AG04450 (cell line): ENCODE measurements at regions not wholly inside any gene's neighbourhood (a gene's known extent, or its start where the extent isn't known, plus 50 kb on each side); places are given as distances from the start of the nearest gene placed in this dataset.

Experiments
- CTCF ChIA-PET: fragments of 300-600, 350-600 bp; formaldehyde crosslinking; extraction: SDS; loops from one replicate; lab custom pipeline; 2022; ENCODE audit warnings: antibody characterized with exemption, inconsistent platforms; lab: Charles Lee
- POLR2A ChIA-PET: fragments of 350-600 bp; formaldehyde crosslinking; extraction: SDS; loops from one replicate; lab custom pipeline; 2021; ENCODE audit warnings: antibody characterized with exemption, inconsistent platforms; lab: Yijun Ruan, JAX
- DNase-seq: peaks from one replicate; pipeline ENCODE4 v3.0.0-alpha.2; 2011; ENCODE audit warnings: low read depth, low spot score
- H3K27ac ChIP-seq: one replicate; pipeline ENCODE4 v1.5.1; 2012; ENCODE audit warnings: low read depth, low read length, control low read depth
- H3K27me3 ChIP-seq: one replicate; pipeline ENCODE4 v1.6.0; 2012; ENCODE audit warnings: low read length; ENCODE audit not compliant: control insufficient read depth, insufficient read depth
- H3K4me3 ChIP-seq: 2 replicates; pipeline ENCODE4 v1.5.1; 2011; ENCODE audit warnings: mild to moderate bottlenecking, low read depth, low read length, control low read depth
- H3K9me3 ChIP-seq: 2 replicates; pipeline ENCODE4 v1.5.1; 2012; ENCODE audit warnings: low read length; ENCODE audit not compliant: control insufficient read depth, insufficient read depth
- TF ChIP-seq, protein P1 (sequence below): IDR thresholded peaks from 2 replicates; pipeline ENCODE4 v1.5.1; 2011; ENCODE audit warnings: low read depth, low read length, control low read depth, inconsistent platforms

DNA sequence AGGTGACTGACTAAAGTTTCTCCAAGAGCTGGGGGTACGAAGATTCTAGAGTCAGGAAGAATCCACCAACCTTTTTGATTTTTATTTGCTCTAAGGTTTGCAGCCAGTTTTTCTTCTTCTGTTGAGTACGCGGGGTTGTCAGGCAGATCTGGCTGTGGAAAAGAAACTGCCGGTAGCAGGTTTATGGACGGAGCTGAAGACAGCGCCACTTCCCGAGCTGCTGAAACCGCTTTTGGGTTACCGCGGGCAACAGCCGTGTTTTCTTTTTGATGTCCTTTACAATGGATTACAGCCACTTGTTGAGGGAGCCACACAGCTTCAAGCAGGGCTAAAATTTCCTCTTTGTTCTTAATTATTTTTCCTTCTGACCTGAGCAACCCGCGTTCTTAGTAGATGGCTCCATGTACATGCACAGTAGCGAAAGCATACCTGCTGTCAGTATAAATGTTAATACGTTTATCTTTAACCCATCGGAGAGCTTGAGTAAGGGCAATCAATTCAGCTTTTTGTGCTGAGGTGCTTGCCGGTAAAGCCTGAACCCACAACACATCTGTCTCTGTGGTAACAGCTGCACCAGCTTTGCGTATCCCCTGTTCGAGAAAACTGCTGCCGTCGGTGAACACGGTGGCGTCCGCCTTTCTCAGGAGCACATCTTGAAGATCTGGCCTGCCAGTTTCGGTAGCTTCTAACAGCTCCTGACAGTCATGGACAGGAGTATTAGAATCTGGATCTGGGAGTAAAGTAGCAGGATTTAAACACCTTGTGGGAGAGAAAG lies 674.3 kb downstream of the TMEM121 start:
- Histone ChIP-seq H3K4me3 (no peak overlapping the region), H3K27me3 (no peaks in the 10 kb centered on the region), H3K27ac (no peak overlapping the region), H3K9me3 (peaks cover 68% of the 10 kb centered on the region)
- no peak for DNase-seq
- ChIA-PET CTCF (no interaction called here), POLR2A (no interaction called here)
- TF ChIP-seq, protein P1, sequence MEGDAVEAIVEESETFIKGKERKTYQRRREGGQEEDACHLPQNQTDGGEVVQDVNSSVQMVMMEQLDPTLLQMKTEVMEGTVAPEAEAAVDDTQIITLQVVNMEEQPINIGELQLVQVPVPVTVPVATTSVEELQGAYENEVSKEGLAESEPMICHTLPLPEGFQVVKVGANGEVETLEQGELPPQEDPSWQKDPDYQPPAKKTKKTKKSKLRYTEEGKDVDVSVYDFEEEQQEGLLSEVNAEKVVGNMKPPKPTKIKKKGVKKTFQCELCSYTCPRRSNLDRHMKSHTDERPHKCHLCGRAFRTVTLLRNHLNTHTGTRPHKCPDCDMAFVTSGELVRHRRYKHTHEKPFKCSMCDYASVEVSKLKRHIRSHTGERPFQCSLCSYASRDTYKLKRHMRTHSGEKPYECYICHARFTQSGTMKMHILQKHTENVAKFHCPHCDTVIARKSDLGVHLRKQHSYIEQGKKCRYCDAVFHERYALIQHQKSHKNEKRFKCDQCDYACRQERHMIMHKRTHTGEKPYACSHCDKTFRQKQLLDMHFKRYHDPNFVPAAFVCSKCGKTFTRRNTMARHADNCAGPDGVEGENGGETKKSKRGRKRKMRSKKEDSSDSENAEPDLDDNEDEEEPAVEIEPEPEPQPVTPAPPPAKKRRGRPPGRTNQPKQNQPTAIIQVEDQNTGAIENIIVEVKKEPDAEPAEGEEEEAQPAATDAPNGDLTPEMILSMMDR, result no peak

GRCh38 chr14:106201376-106201775 lies 675.0 kb downstream of the TMEM121 start:
- H3K9me3 ChIP-seq, result peaks cover 74% of the 10 kb centered on the region
- DNase-seq, result no peak
- no peaks in the 10 kb centered on the region for H3K27me3 ChIP-seq
- H3K27ac ChIP-seq, result no peak overlapping the region
- CTCF ChIA-PET, result no interaction called here
- TF ChIP-seq, protein P1, result no peak
- POLR2A ChIA-PET, result no interaction called here
- H3K4me3 ChIP-seq, result no peak overlapping the region

DNA sequence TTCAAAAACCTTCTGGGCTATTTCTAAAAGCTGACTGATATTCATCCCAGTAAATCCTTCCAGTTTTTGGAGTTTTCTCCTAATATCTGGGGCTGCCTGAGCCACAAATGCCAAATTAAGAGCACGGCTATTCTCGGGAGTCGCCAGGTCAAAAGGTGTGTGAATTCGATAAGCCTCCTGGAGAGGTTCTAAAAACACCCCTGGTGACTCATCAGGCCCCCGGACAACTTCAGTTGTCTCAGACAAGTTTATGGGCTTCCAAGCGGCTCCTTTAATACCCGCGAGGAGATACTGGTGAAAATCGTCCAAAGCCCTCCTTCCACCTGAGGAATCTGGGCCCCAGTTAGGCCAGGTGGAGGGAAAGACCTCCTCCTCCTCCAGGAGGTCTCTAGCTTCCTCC lies 677.1 kb downstream of the TMEM121 start:
- CTCF ChIA-PET, result no interaction called here
- H3K4me3 ChIP-seq, result no peak overlapping the region
- no peak overlapping the region for H3K27ac ChIP-seq
- peaks cover 84% of the 10 kb centered on the region for H3K9me3 ChIP-seq
- POLR2A ChIA-PET, result no interaction called here
- no peaks in the 10 kb centered on the region for H3K27me3 ChIP-seq
- TF ChIP-seq, protein P1, result no peak
- DNase-seq, result no peak

DNA sequence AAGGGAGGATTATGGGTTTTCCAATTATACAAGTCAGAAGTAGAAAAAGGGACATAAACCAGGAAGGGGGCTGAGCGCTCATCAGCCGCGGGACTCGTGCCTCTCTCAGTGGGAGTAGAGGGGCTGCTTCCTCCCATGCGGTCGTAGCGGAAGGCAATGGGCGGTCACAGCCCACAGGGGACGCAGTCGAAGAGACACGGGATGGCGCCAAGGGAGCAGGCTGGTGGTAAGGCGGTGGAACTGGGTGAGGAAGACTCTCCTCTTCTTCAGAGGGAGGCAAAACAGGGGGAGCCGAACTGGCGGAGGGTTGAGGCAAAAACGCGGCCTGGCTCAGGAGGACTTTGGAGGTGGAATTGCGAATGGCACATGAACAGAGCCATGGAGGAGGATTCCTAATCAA lies 677.7 kb downstream of the TMEM121 start:
- CTCF ChIA-PET, result no interaction called here
- Histone ChIP-seq H3K4me3 (no peak overlapping the region), H3K27ac (no peak overlapping the region), H3K27me3 (no peaks in the 10 kb centered on the region), H3K9me3 (peaks cover 82% of the 10 kb centered on the region)
- DNase-seq, result no peak
- POLR2A ChIA-PET, result no interaction called here
- TF ChIP-seq, protein P1, result no peak

DNA sequence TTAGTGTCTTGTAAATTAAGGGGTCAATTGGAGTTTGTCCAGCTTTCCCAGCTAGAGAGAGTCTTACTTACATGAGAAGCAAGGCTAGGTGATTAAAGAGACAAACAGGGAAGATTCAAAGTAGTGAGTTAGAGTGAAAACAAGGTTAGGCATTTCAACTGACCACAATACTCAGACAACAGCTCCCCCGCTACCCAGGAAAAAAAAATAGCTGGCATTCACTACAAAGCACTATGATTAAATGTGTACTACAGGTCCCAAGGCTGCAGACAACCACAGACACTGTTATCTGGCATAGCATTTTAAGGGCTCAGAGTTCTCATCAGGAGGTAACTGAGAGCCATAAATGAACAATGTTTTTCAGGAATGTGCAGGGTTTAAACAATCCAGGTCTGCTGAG lies 680.9 kb downstream of the TMEM121 start:
- CTCF ChIA-PET, result no interaction called here
- Histone ChIP-seq H3K9me3 (peaks cover 72% of the 10 kb centered on the region), H3K27me3 (no peaks in the 10 kb centered on the region), H3K4me3 (no peak overlapping the region), H3K27ac (no peak overlapping the region)
- TF ChIP-seq, protein P1, result no peak
- POLR2A ChIA-PET, result no interaction called here
- DNase-seq, result no peak
